ENCODE measurements at regions not wholly inside any gene's neighbourhood (a gene's known extent, or its start where the extent isn't known, plus 50 kb on each side); places are given as distances from the start of the nearest gene placed in this dataset.

- no peak for DNase-seq (ENCODE audit: low read depth in 3 of 3)
These were observed 336.6 kb downstream of the EN1 start for GRCh38 chr2:118510807-118511206.

- no peak for DNase-seq (ENCODE audit: low read depth in 3 of 3)
These were observed 338.0 kb downstream of the EN1 start for GRCh38 chr2:118509319-118510004.

GRCh38 chr2:118508282-118508681 is 339.2 kb downstream of the EN1 start:
- no peak for DNase-seq (ENCODE audit: low read depth in 3 of 3)

- DNase-seq (ENCODE audit: low read depth in 3 of 3), result no peak
These were observed 342.0 kb downstream of the EN1 start for GRCh38 chr2:118505436-118505835.

- DNase-seq (ENCODE audit: low read depth in 3 of 3), result no peak
These were observed 345.3 kb downstream of the EN1 start for GRCh38 chr2:118502106-118502505.

GRCh38 chr2:118498943-118499342 is 348.5 kb downstream of the EN1 start:
- no peak for DNase-seq (ENCODE audit: low read depth in 3 of 3)

- no peak for DNase-seq (ENCODE audit: low read depth in 3 of 3)
These were observed 350.4 kb downstream of the EN1 start for GRCh38 chr2:118496870-118497611.

GRCh38 chr2:118496467-118496866 is 351.0 kb downstream of the EN1 start:
- no peak for DNase-seq (ENCODE audit: low read depth in 3 of 3)

- DNase-seq (ENCODE audit: low read depth in 3 of 3), result no peak
These were observed 352.2 kb downstream of the EN1 start for GRCh38 chr2:118495290-118495689.

GRCh38 chr2:118493213-118493612 is 354.2 kb downstream of the EN1 start:
- DNase-seq (ENCODE audit: low read depth in 3 of 3), result no peak

- no peak for DNase-seq (ENCODE audit: low read depth in 3 of 3)
These were observed 355.1 kb downstream of the EN1 start for GRCh38 chr2:118492335-118492734.

- DNase-seq (ENCODE audit: low read depth in 3 of 3), result no peak
These were observed 357.1 kb downstream of the EN1 start for GRCh38 chr2:118490330-118490729.

- no peak for DNase-seq (ENCODE audit: low read depth in 3 of 3)
These were observed 357.6 kb downstream of the EN1 start for GRCh38 chr2:118489712-118490299.

- no peak for DNase-seq (ENCODE audit: low read depth in 3 of 3)
These were observed 366.1 kb downstream of the EN1 start for GRCh38 chr2:118481299-118481698.

GRCh38 chr2:118479020-118479419 is 368.4 kb downstream of the EN1 start:
- no peak for DNase-seq (ENCODE audit: low read depth in 3 of 3)

GRCh38 chr2:118477111-118477862 is 370.2 kb downstream of the EN1 start:
- no peak for DNase-seq (ENCODE audit: low read depth in 3 of 3)

GRCh38 chr2:118475622-118476205 is 371.7 kb downstream of the EN1 start:
- no peak for DNase-seq (ENCODE audit: low read depth in 3 of 3)

- no peak for DNase-seq (ENCODE audit: low read depth in 3 of 3)
These were observed 372.9 kb downstream of the EN1 start for GRCh38 chr2:118474541-118474920.

- no peak for DNase-seq (ENCODE audit: low read depth in 3 of 3)
These were observed 373.5 kb downstream of the EN1 start for GRCh38 chr2:118473846-118474540.

- DNase-seq (ENCODE audit: low read depth in 3 of 3), result no peak
These were observed 374.2 kb downstream of the EN1 start for GRCh38 chr2:118473241-118473640.

- no peak for DNase-seq (ENCODE audit: low read depth in 3 of 3)
These were observed 377.2 kb downstream of the EN1 start for GRCh38 chr2:118470297-118470696.

All from stimulated activated CD4-positive, alpha-beta T cell treated with anti-CD3 and anti-CD28 coated beads, TNF-alpha, amount 100 ng/mL, for 48 hours (primary cell).